Right atrium auricular region (tissue), 2 donors: ENCODE measurements at regions not wholly inside any gene's neighbourhood (a gene's known extent, or its start where the extent isn't known, plus 50 kb on each side); places are given as distances from the start of the nearest gene placed in this dataset.

Experiments
- DNase-seq: peaks from one replicate; pipeline ENCODE4 v3.0.0-alpha.2; 2019; ENCODE audit warnings: low spot score
- H3K27ac ChIP-seq, 2 donors: fragments of 200-600 bp; sonication (generic); 1 replicate in 1 of 2; 2 replicates in 1 of 2; pipeline ENCODE4 v1.5.1; 2016 to 2019
- H3K27me3 ChIP-seq, 2 donors: fragments of 200-600 bp; sonication (generic); one replicate each; pipeline versions ENCODE4 v1.5.1 to v1.6.0; 2017 to 2019
- H3K36me3 ChIP-seq: fragments of 200-600 bp; sonication (generic); one replicate; pipeline ENCODE4 v1.5.1; 2016
- H3K4me1 ChIP-seq, 2 donors: fragments of 200-600 bp; sonication (generic); one replicate each; pipeline versions ENCODE4 v1.5.1 to v1.6.0; 2017 to 2019
- H3K4me3 ChIP-seq, 2 donors: fragments of 200-600 bp; sonication (generic); 1 replicate in 1 of 2; 2 replicates in 1 of 2; pipeline ENCODE4 v1.5.1; 2017 to 2019; ENCODE audit warnings: mild to moderate bottlenecking in 1 of 2, moderate library complexity in 1 of 2
- H3K9me3 ChIP-seq, 2 donors: fragments of 200-600 bp; sonication (generic); one replicate each; pipeline ENCODE4 v1.5.1; 2019
- TF ChIP-seq, protein P1 (sequence below), 2 donors: fragments of 200-600 bp; sonication (generic); IDR thresholded peaks; one replicate each; pipeline ENCODE4 v1.5.1; 2019; ENCODE audit warnings: antibody characterized with exemption in 2 of 2

- no peak for DNase-seq
- Histone ChIP-seq H3K9me3 (no peaks in the 10 kb centered on the region), H3K36me3 (no peaks in the 10 kb centered on the region), H3K27ac (no peak overlapping the region), H3K4me1 (no peaks in the 10 kb centered on the region), H3K4me3 (no peak overlapping the region), H3K27me3 (no peaks in the 10 kb centered on the region)
- TF ChIP-seq, protein P1, sequence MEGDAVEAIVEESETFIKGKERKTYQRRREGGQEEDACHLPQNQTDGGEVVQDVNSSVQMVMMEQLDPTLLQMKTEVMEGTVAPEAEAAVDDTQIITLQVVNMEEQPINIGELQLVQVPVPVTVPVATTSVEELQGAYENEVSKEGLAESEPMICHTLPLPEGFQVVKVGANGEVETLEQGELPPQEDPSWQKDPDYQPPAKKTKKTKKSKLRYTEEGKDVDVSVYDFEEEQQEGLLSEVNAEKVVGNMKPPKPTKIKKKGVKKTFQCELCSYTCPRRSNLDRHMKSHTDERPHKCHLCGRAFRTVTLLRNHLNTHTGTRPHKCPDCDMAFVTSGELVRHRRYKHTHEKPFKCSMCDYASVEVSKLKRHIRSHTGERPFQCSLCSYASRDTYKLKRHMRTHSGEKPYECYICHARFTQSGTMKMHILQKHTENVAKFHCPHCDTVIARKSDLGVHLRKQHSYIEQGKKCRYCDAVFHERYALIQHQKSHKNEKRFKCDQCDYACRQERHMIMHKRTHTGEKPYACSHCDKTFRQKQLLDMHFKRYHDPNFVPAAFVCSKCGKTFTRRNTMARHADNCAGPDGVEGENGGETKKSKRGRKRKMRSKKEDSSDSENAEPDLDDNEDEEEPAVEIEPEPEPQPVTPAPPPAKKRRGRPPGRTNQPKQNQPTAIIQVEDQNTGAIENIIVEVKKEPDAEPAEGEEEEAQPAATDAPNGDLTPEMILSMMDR (IDR thresholded peaks at IDR 0.05), result no peak
Observed at GRCh38 chr2:185147361-185147760, 549.0 kb downstream of the ZNF804A start.

GRCh38 chr2:185152186-185152585 is 553.9 kb downstream of the ZNF804A start:
- Histone ChIP-seq H3K4me3 (no peak overlapping the region), H3K27ac (no peak overlapping the region), H3K27me3 (no peaks in the 10 kb centered on the region), H3K9me3 (no peaks in the 10 kb centered on the region), H3K4me1 (no peaks in the 10 kb centered on the region), H3K36me3 (no peaks in the 10 kb centered on the region)
- TF ChIP-seq, protein P1 (IDR thresholded peaks at IDR 0.05), result no peak
- DNase-seq, result no peak

GRCh38 chr2:185161701-185162100 is 563.4 kb downstream of the ZNF804A start:
- TF ChIP-seq, protein P1 (IDR thresholded peaks at IDR 0.05), result no peak
- H3K36me3 ChIP-seq, result no peaks in the 10 kb centered on the region
- H3K27ac ChIP-seq, result no peak overlapping the region
- no peak overlapping the region for H3K4me3 ChIP-seq
- no peak for DNase-seq
- no peaks in the 10 kb centered on the region for H3K4me1 ChIP-seq
- no peaks in the 10 kb centered on the region for H3K27me3 ChIP-seq
- peaks cover 0 to 2% of the 10 kb centered on the region in 2 donors for H3K9me3 ChIP-seq

- Histone ChIP-seq H3K27me3 (no peaks in the 10 kb centered on the region), H3K4me1 (no peaks in the 10 kb centered on the region), H3K36me3 (no peaks in the 10 kb centered on the region), H3K27ac (no peak overlapping the region), H3K4me3 (no peak overlapping the region), H3K9me3 (no peaks in the 10 kb centered on the region)
- DNase-seq, result no peak
- TF ChIP-seq, protein P1 (IDR thresholded peaks at IDR 0.05), result no peak
Observed at GRCh38 chr2:185174353-185174752, 564.3 kb upstream of the FSIP2 start.

GRCh38 chr2:185179743-185180142 is 558.9 kb upstream of the FSIP2 start:
- TF ChIP-seq, protein P1 (IDR thresholded peaks at IDR 0.05), result no peak
- Histone ChIP-seq H3K27me3 (no peaks in the 10 kb centered on the region), H3K4me3 (no peak overlapping the region), H3K4me1 (no peaks in the 10 kb centered on the region), H3K27ac (no peak overlapping the region), H3K9me3 (no peaks in the 10 kb centered on the region), H3K36me3 (no peaks in the 10 kb centered on the region)
- no peak for DNase-seq

- Histone ChIP-seq H3K36me3 (no peaks in the 10 kb centered on the region), H3K4me3 (no peak overlapping the region), H3K4me1 (no peaks in the 10 kb centered on the region), H3K27me3 (no peaks in the 10 kb centered on the region), H3K27ac (no peak overlapping the region), H3K9me3 (no peaks in the 10 kb centered on the region)
- DNase-seq, result no peak
- TF ChIP-seq, protein P1 (IDR thresholded peaks at IDR 0.05), result no peak
Observed at GRCh38 chr2:185181901-185182300, 556.7 kb upstream of the FSIP2 start.
